HFFc6 (cell line): ENCODE measurements at regions not wholly inside any gene's neighbourhood (a gene's known extent, or its start where the extent isn't known, plus 50 kb on each side); places are given as distances from the start of the nearest gene placed in this dataset.
A peak's percentile ranks its signal among the peaks of the same experiment; 100 is the strongest.

Experiments used
- DNase-seq: peaks from one replicate; pipeline ENCODE4 v3.0.0-alpha.2; 2018
- H3K27ac Mint-ChIP-seq: 2 replicates; pipeline ENCODE4 v1.8.0; 2020; ENCODE audit warnings: mild to moderate bottlenecking, mixed read lengths
- H3K27me3 Mint-ChIP-seq: 2 replicates; pipeline ENCODE4 v1.8.0; 2021; ENCODE audit warnings: mild to moderate bottlenecking, moderate library complexity, mixed read lengths; ENCODE audit not compliant: insufficient read depth
- H3K36me3 Mint-ChIP-seq: 2 replicates; pipeline ENCODE4 v1.8.0; 2021; ENCODE audit warnings: low read depth, mixed read lengths
- H3K4me1 Mint-ChIP-seq: 2 replicates; pipeline ENCODE4 v1.8.0; 2020; ENCODE audit warnings: low read depth, mixed read lengths
- H3K4me3 Mint-ChIP-seq: 2 replicates; pipeline ENCODE4 v1.8.0; 2020; ENCODE audit warnings: mild to moderate bottlenecking, moderate library complexity, mixed read lengths
- H3K9me3 Mint-ChIP-seq: 2 replicates; pipeline ENCODE4 v1.8.0; 2020; ENCODE audit warnings: mild to moderate bottlenecking, mixed read lengths
- CTCF ChIP-seq: fragments of 200-600 bp; sonication (generic); IDR thresholded peaks from 2 replicates; pipeline ENCODE4 v1.5.0; 2021; ENCODE audit warnings: antibody characterized with exemption, mild to moderate bottlenecking

GRCh38 chr5:54363669-54364068 lies 53.3 kb upstream of the ARL15 start:
- peak; percentile 84 for DNase-seq
- peaks cover 50% of the 10 kb centered on the region for H3K4me1 Mint-ChIP-seq
- no peak for TF ChIP-seq CTCF
- H3K27me3 Mint-ChIP-seq, result no peaks in the 10 kb centered on the region
- H3K36me3 Mint-ChIP-seq, result no peaks in the 10 kb centered on the region
- no peak overlapping the region for H3K4me3 Mint-ChIP-seq
- H3K9me3 Mint-ChIP-seq, result no peaks in the 10 kb centered on the region
- H3K27ac Mint-ChIP-seq, result peak overlapping the region; percentile 59

- TF ChIP-seq CTCF, result no peak
Observed at GRCh38 chr5:54362992-54363625, 52.7 kb upstream of the ARL15 start.

GRCh38 chr5:54362434-54362833 lies 52.1 kb upstream of the ARL15 start:
- no peak for TF ChIP-seq CTCF
- Mint-ChIP-seq H3K27me3 (no peaks in the 10 kb centered on the region), H3K36me3 (no peaks in the 10 kb centered on the region), H3K4me3 (no peak overlapping the region), H3K27ac (peak overlapping the region; percentile 59; the same call in 1 of the 2 replicates), H3K4me1 (peaks cover 53% of the 10 kb centered on the region), H3K9me3 (no peaks in the 10 kb centered on the region)
- peak; percentile 59 for DNase-seq

More at GRCh38 chr5:54362992-54363625, 52.7 kb upstream of the ARL15 start:
- Mint-ChIP-seq H3K4me1 (peaks cover 50% of the 10 kb centered on the region), H3K9me3 (no peaks in the 10 kb centered on the region), H3K36me3 (no peaks in the 10 kb centered on the region), H3K27ac (peak overlapping the region; percentile 59), H3K4me3 (no peak overlapping the region; the same call in 1 of the 2 replicates), H3K27me3 (no peaks in the 10 kb centered on the region)
- DNase-seq, result peak; percentile 55

- H3K4me3 Mint-ChIP-seq, result peak overlapping the region; percentile 13; the same call in 1 of the 2 replicates
- peaks cover 57% of the 10 kb centered on the region for H3K4me1 Mint-ChIP-seq
- no peaks in the 10 kb centered on the region for H3K27me3 Mint-ChIP-seq
- DNase-seq, result no peak
- no peaks in the 10 kb centered on the region for H3K9me3 Mint-ChIP-seq
- H3K27ac Mint-ChIP-seq, result no peak overlapping the region; the same call in 1 of the 2 replicates
- H3K36me3 Mint-ChIP-seq, result no peaks in the 10 kb centered on the region
- TF ChIP-seq CTCF, result no peak
Observed at GRCh38 chr5:54361691-54362411, 51.5 kb upstream of the ARL15 start.

- Mint-ChIP-seq H3K27me3 (no peaks in the 10 kb centered on the region), H3K4me1 (peaks cover 57% of the 10 kb centered on the region), H3K36me3 (no peaks in the 10 kb centered on the region; the same call in 1 of the 2 replicates), H3K27ac (no peak overlapping the region), H3K9me3 (no peaks in the 10 kb centered on the region), H3K4me3 (no peak overlapping the region)
- DNase-seq, result no peak
- TF ChIP-seq CTCF, result no peak
Observed at GRCh38 chr5:54360925-54361662, 50.7 kb upstream of the ARL15 start.
